A549 (cell line): ENCODE measurements at regions not wholly inside any gene's neighbourhood (a gene's known extent, or its start where the extent isn't known, plus 50 kb on each side); places are given as distances from the start of the nearest gene placed in this dataset.

Experiments used
- CBX8 ChIP-seq: fragments of 200-600 bp; sonication (generic); IDR thresholded peaks from 2 replicates; pipeline ENCODE4 v1.6.1; 2016
- CEBPB ChIP-seq, 2 experiments: fragments of >200 bp in 1 of 2; sonication (Bioruptor Twin) in 1 of 2; formaldehyde crosslinking in 1 of 2; IDR thresholded peaks; 2 replicates each; pipeline ENCODE4 v1.6.1; 2012 to 2016
- CTCF ChIP-seq: fragments of >200 bp; sonication (Bioruptor Twin); formaldehyde crosslinking; IDR thresholded peaks from 3 replicates; pipeline ENCODE4 v1.5.1; 2016
- E2F6 ChIP-seq: IDR thresholded peaks from 2 replicates; pipeline ENCODE4 v1.6.1; 2012; ENCODE audit warnings: low read depth, borderline replicate concordance
- EP300 ChIP-seq, 2 experiments: fragments of >200 bp; sonication (Bioruptor Twin); formaldehyde crosslinking; IDR thresholded peaks; 2 replicates in 1 of 2; 3 replicates in 1 of 2; pipeline ENCODE4 v1.6.1; 2016 to 2017
- MAX ChIP-seq: IDR thresholded peaks from 2 replicates; pipeline ENCODE4 v1.6.1; 2012
- NFE2L2 ChIP-seq: fragments of 150-350 bp; conservative IDR thresholded peaks from 2 replicates; pipeline ENCODE4 v1.6.1; 2014; ENCODE audit warnings: low read length
- POLR2A ChIP-seq: IDR thresholded peaks from 2 replicates; pipeline ENCODE4 v1.6.1; 2012; ENCODE audit warnings: mild to moderate bottlenecking, low read length
- RCOR1 ChIP-seq: fragments of 150-350 bp; IDR thresholded peaks from 2 replicates; pipeline ENCODE4 v1.6.1; 2014; ENCODE audit warnings: antibody characterized with exemption, low read length, low read depth
- REST ChIP-seq: fragments of 200-600 bp; sonication (generic); IDR thresholded peaks from 2 replicates; pipeline ENCODE4 v1.6.1; 2016; ENCODE audit warnings: antibody characterized with exemption, mild to moderate bottlenecking, moderate library complexity
- SMC3 ChIP-seq: fragments of >200 bp; sonication (Bioruptor Twin); formaldehyde crosslinking; IDR thresholded peaks from 3 replicates; pipeline ENCODE4 v1.6.1; 2018; ENCODE audit warnings: inconsistent platforms

- no peak for TF ChIP-seq MAX
- TF ChIP-seq SMC3: no peak
- no peak for TF ChIP-seq POLR2A
- TF ChIP-seq CTCF: no peak
- TF ChIP-seq REST: no peak
- no peak for TF ChIP-seq CBX8
- TF ChIP-seq CEBPB (IDR thresholded peaks at IDR 0.05): no peak
- no peak for TF ChIP-seq RCOR1
- no peak for TF ChIP-seq E2F6
- TF ChIP-seq EP300 (IDR thresholded peaks at IDR 0.05): no peak
- TF ChIP-seq NFE2L2: no peak
Observed at GRCh38 chr17:30588798-30589247, 111.6 kb downstream of the GOSR1 start.
